Stimulated activated naive CD8-positive, alpha-beta T cell treated with anti-CD3 and anti-CD28 coated beads, Interleukin-15, Interleukin-2, amounts not matched to agents 100 ng/mL and 50 ng/mL, for 24 hours (primary cell): ENCODE measurements at regions not wholly inside any gene's neighbourhood (a gene's known extent, or its start where the extent isn't known, plus 50 kb on each side); places are given as distances from the start of the nearest gene placed in this dataset.
"Not testable (repeated sequence)": the region's sequence is repeated elsewhere in the genome, so short reads cannot be mapped to it uniquely, and the experiment has no call there.

Experiments
- H3K27ac Mint-ChIP-seq: one replicate; pipeline ENCODE4 v1.8.0; 2021; ENCODE audit warnings: mild to moderate bottlenecking, mixed read lengths
- H3K27me3 Mint-ChIP-seq: one replicate; pipeline ENCODE4 v1.8.0; 2021; ENCODE audit warnings: mixed read lengths
- H3K36me3 Mint-ChIP-seq: one replicate; pipeline ENCODE4 v1.8.0; 2021; ENCODE audit warnings: low read depth, mixed read lengths
- H3K4me1 Mint-ChIP-seq: one replicate; pipeline ENCODE4 v1.8.0; 2021; ENCODE audit warnings: low read depth, mixed read lengths
- H3K4me3 Mint-ChIP-seq: one replicate; pipeline ENCODE4 v1.8.0; 2021; ENCODE audit warnings: mild to moderate bottlenecking, mixed read lengths
- H3K9me3 Mint-ChIP-seq: one replicate; pipeline ENCODE4 v1.8.0; 2021; ENCODE audit warnings: mixed read lengths

GRCh38 chr12:126979564-126979963, 1287.4 kb upstream of the TMEM132C start:
- H3K4me1 Mint-ChIP-seq, H3K27ac Mint-ChIP-seq, H3K4me3 Mint-ChIP-seq, H3K27me3 Mint-ChIP-seq, H3K36me3 Mint-ChIP-seq: not testable (repeated sequence)
- peaks cover 13% of the 10 kb centered on the region for H3K9me3 Mint-ChIP-seq

GRCh38 chr12:126982707-126983106, 1284.3 kb upstream of the TMEM132C start:
- no peak overlapping the region for H3K27ac Mint-ChIP-seq
- no peaks in the 10 kb centered on the region for H3K4me1 Mint-ChIP-seq
- H3K27me3 Mint-ChIP-seq, result no peaks in the 10 kb centered on the region
- H3K36me3 Mint-ChIP-seq, result no peaks in the 10 kb centered on the region
- H3K4me3 Mint-ChIP-seq, result no peak overlapping the region
- H3K9me3 Mint-ChIP-seq, result peaks cover 13% of the 10 kb centered on the region

DNA sequence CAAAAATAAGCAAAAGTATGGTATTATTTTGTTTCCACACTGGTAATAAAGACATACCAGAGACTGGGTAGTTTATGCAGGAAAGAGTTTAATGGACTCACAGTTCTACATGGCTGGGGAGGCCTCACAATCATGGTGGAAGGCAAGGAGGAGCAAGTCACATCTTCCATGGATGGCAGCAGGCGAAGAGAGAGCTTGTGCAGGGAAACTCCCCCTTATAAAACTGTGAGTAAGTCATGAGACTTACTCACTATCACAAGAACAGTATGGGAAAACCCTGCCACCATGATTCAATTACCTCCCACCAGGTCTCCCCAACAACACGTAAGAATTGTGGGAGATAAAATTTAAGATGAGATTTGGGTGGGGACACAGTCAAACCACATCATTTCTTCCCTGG, 1283.2 kb upstream of the TMEM132C start:
- H3K9me3 Mint-ChIP-seq, result peaks cover 13% of the 10 kb centered on the region
- not testable (repeated sequence) for H3K4me1 Mint-ChIP-seq, H3K27me3 Mint-ChIP-seq, H3K36me3 Mint-ChIP-seq, H3K4me3 Mint-ChIP-seq, H3K27ac Mint-ChIP-seq

GRCh38 chr12:126985663-126986062, 1281.3 kb upstream of the TMEM132C start:
- H3K27ac Mint-ChIP-seq, H3K27me3 Mint-ChIP-seq, H3K4me1 Mint-ChIP-seq, H3K36me3 Mint-ChIP-seq, H3K4me3 Mint-ChIP-seq: not testable (repeated sequence)
- H3K9me3 Mint-ChIP-seq, result peaks cover 13% of the 10 kb centered on the region

DNA sequence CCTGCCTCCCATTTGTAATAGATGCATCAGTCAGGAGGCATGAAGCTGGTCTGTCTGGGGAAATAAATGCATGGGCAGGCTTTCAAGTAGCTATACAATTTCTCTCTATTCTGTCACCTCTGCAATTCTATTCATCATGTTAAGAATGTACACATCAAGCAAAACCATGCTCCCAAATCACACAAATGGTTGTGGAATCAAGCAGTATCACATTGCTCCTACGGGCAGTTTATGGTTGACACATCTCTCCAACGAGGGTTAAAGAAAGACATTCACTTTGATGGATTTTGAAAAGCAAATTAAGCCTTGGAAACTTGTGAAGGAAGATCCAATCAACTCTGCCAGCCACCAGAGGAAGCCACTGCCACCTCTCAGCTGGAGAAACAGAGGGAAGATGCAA, 1277.4 kb upstream of the TMEM132C start:
- Mint-ChIP-seq H3K36me3 (no peaks in the 10 kb centered on the region), H3K4me1 (no peaks in the 10 kb centered on the region), H3K27ac (no peak overlapping the region), H3K4me3 (no peak overlapping the region), H3K9me3 (peaks cover 3% of the 10 kb centered on the region), H3K27me3 (no peaks in the 10 kb centered on the region)

- Mint-ChIP-seq H3K27ac (no peak overlapping the region), H3K4me3 (no peak overlapping the region), H3K9me3 (no peaks in the 10 kb centered on the region), H3K27me3 (no peaks in the 10 kb centered on the region), H3K4me1 (no peaks in the 10 kb centered on the region), H3K36me3 (no peaks in the 10 kb centered on the region)
These were observed 1273.1 kb upstream of the TMEM132C start for GRCh38 chr12:126993898-126994297.

GRCh38 chr12:126994599-126994998, 1272.4 kb upstream of the TMEM132C start:
- no peaks in the 10 kb centered on the region for H3K36me3 Mint-ChIP-seq
- peaks cover 4% of the 10 kb centered on the region for H3K9me3 Mint-ChIP-seq
- no peaks in the 10 kb centered on the region for H3K4me1 Mint-ChIP-seq
- no peak overlapping the region for H3K27ac Mint-ChIP-seq
- no peak overlapping the region for H3K4me3 Mint-ChIP-seq
- H3K27me3 Mint-ChIP-seq, result peaks cover 4% of the 10 kb centered on the region

- no peaks in the 10 kb centered on the region for H3K36me3 Mint-ChIP-seq
- no peak overlapping the region for H3K4me3 Mint-ChIP-seq
- no peaks in the 10 kb centered on the region for H3K4me1 Mint-ChIP-seq
- H3K27me3 Mint-ChIP-seq, result peaks cover 4% of the 10 kb centered on the region
- peaks cover 4% of the 10 kb centered on the region for H3K9me3 Mint-ChIP-seq
- H3K27ac Mint-ChIP-seq, result no peak overlapping the region
These were observed 1268.9 kb upstream of the TMEM132C start for GRCh38 chr12:126998031-126998430.

DNA sequence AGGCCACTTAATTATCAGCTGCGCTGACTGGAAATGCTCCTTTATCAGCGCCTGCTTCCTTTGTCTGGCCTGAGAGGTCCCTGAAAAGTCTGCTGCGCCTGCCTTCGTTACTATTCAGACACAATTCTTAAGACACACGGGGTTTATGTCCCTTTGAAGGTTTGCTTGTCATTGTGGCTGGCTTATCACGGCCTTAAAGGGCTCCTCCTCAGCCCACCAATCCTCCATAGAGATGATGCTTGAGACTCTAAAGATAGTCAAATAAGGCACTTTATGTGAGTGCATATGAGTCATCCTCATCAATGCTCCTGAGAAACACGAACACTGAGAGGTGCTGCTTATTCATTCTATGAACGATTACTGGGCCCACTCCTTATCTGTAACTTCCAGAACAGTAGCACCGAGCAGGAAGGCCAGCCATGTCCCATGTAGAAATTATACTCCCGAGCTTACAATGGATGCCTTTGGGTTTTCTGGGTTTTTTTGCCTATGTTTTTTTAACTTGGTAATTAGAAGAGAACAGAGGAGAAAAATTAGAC, 1268.2 kb upstream of the TMEM132C start:
- peaks cover 4% of the 10 kb centered on the region for H3K27me3 Mint-ChIP-seq
- no peak overlapping the region for H3K4me3 Mint-ChIP-seq
- H3K27ac Mint-ChIP-seq, result no peak overlapping the region
- no peaks in the 10 kb centered on the region for H3K4me1 Mint-ChIP-seq
- H3K36me3 Mint-ChIP-seq, result no peaks in the 10 kb centered on the region
- peaks cover 4% of the 10 kb centered on the region for H3K9me3 Mint-ChIP-seq

DNA sequence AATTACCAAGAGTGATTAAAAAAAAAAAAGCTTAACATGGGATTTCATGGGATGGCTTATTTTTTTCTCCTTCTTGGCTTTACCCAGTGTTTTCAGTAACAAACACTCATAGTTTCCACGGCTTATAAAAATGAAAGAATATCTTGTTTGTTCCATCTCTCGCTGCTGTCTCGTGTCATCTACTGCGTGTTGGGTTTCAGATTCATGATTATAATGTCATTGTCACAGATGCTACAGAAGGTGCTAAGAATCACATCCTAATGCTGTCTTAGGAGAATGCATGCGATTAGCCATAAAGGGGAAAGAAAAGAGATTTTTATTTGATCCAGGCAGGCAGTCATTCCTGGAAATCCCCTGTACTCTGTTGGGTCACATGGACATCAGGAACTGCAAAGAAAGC, 1267.6 kb upstream of the TMEM132C start:
- Mint-ChIP-seq H3K9me3 (peaks cover 4% of the 10 kb centered on the region), H3K36me3 (no peaks in the 10 kb centered on the region), H3K27ac (no peak overlapping the region), H3K4me1 (no peaks in the 10 kb centered on the region), H3K4me3 (no peak overlapping the region), H3K27me3 (peaks cover 4% of the 10 kb centered on the region)

DNA sequence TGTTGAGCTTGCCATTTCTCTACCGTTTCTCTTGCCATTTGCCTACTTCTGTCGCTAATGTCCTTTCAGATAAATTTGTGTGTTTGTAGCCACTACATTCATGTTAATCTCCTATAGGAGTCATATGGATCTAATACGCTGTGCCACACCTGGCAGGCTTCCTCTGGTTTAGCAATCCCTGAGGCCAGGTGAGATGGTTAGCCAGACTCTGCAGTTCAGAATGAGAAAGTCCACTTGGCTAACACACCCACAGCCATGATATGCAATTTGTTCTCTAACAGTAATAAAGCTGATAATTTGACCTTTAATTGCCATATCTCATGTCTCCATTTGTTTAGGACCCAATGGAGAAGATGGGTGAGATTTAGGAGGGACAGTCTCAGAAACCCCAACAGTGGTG, 1261.6 kb upstream of the TMEM132C start:
- Mint-ChIP-seq H3K27me3 (no peaks in the 10 kb centered on the region), H3K4me3 (no peak overlapping the region), H3K4me1 (no peaks in the 10 kb centered on the region), H3K27ac (no peak overlapping the region), H3K9me3 (no peaks in the 10 kb centered on the region), H3K36me3 (no peaks in the 10 kb centered on the region)

DNA sequence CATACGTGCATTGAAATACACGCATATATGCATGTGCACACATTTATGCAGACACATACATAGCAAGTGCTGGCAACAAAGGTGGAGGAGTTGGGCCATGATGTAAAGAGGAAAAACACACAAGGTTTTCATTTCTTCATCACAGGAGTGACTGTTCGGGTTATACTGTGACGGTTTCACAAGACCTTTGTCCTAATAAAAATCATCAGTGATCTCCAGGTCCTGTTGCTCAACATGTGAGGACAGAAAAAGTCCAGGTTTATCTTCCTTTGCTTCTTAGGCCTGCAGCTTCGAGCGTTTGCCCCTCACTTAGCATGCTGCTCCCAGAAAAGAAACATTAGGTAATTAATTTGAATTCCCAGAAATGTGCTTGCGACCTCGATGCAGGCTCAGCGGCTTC, 1260.0 kb upstream of the TMEM132C start:
- Mint-ChIP-seq H3K4me1 (no peaks in the 10 kb centered on the region), H3K36me3 (no peaks in the 10 kb centered on the region), H3K9me3 (no peaks in the 10 kb centered on the region), H3K27ac (no peak overlapping the region), H3K4me3 (no peak overlapping the region), H3K27me3 (peaks cover under 1% of the 10 kb centered on the region)

GRCh38 chr12:127008755-127009403, 1258.1 kb upstream of the TMEM132C start:
- no peak overlapping the region for H3K4me3 Mint-ChIP-seq
- peaks cover 5% of the 10 kb centered on the region for H3K27me3 Mint-ChIP-seq
- H3K9me3 Mint-ChIP-seq, result no peaks in the 10 kb centered on the region
- H3K27ac Mint-ChIP-seq, result no peak overlapping the region
- H3K4me1 Mint-ChIP-seq, result no peaks in the 10 kb centered on the region
- H3K36me3 Mint-ChIP-seq, result no peaks in the 10 kb centered on the region

- peaks cover 5% of the 10 kb centered on the region for H3K27me3 Mint-ChIP-seq
- H3K27ac Mint-ChIP-seq, result no peak overlapping the region
- no peaks in the 10 kb centered on the region for H3K36me3 Mint-ChIP-seq
- no peaks in the 10 kb centered on the region for H3K9me3 Mint-ChIP-seq
- no peak overlapping the region for H3K4me3 Mint-ChIP-seq
- no peaks in the 10 kb centered on the region for H3K4me1 Mint-ChIP-seq
These were observed 1254.9 kb upstream of the TMEM132C start for GRCh38 chr12:127012109-127012508.

GRCh38 chr12:127013197-127013596, 1253.8 kb upstream of the TMEM132C start:
- Mint-ChIP-seq H3K4me3 (no peak overlapping the region), H3K27me3 (peaks cover 5% of the 10 kb centered on the region)

DNA sequence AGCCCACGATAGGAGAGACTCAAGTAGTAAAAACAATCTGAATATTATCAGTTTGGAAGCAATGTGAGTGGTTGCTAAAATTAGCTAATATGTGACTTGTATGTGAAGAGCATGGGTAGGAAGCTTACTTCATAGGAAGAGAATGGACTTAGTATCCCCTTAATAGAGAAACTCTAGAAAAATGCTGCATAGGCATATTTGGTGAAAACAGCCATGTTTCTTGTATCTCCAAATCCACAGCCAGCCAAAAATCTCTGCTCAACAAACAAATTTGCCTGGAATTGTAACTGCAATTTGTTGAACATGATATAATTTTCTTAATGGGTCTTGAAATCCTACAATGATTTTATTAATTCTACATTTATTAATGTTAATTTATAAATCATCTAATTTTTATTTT, 1252.9 kb upstream of the TMEM132C start:
- no peak overlapping the region for H3K4me3 Mint-ChIP-seq
- no peaks in the 10 kb centered on the region for H3K4me1 Mint-ChIP-seq

More at GRCh38 chr12:127013197-127013596, 1253.8 kb upstream of the TMEM132C start:
- Mint-ChIP-seq H3K4me1 (no peaks in the 10 kb centered on the region), H3K36me3 (no peaks in the 10 kb centered on the region), H3K27ac (no peak overlapping the region), H3K9me3 (no peaks in the 10 kb centered on the region)

More for the DNA sequence above, 1252.9 kb upstream of the TMEM132C start:
- Mint-ChIP-seq H3K27me3 (peaks cover 5% of the 10 kb centered on the region), H3K9me3 (no peaks in the 10 kb centered on the region), H3K27ac (no peak overlapping the region), H3K36me3 (no peaks in the 10 kb centered on the region)
